ENCODE measurements at regions not wholly inside any gene's neighbourhood (a gene's known extent, or its start where the extent isn't known, plus 50 kb on each side); places are given as distances from the start of the nearest gene placed in this dataset.
"Not testable (repeated sequence)": the region's sequence is repeated elsewhere in the genome, so short reads cannot be mapped to it uniquely, and the experiment has no call there.

GRCh38 chr11:38448284-38448683 is 1850.2 kb upstream of the RAG2 start:
- DNase-seq (ENCODE audit: low read depth, low spot score) = no peak

- no peak for DNase-seq (ENCODE audit: low read depth, low spot score)
Measured at GRCh38 chr11:38446336-38446735, 1848.3 kb upstream of the RAG2 start.

GRCh38 chr11:38438091-38438490 is 1840.1 kb upstream of the RAG2 start:
- no peak for DNase-seq (ENCODE audit: low read depth, low spot score)

GRCh38 chr11:38425578-38425977 is 1827.5 kb upstream of the RAG2 start:
- DNase-seq (ENCODE audit: low read depth, low spot score) = no peak

GRCh38 chr11:38423042-38423441 is 1825.0 kb upstream of the RAG2 start:
- DNase-seq (ENCODE audit: low read depth, low spot score) = no peak

- peak; percentile 15 for DNase-seq (ENCODE audit: low read depth, low spot score)
Measured at GRCh38 chr11:38416141-38416540, 1818.1 kb upstream of the RAG2 start.

GRCh38 chr11:38411149-38411548 is 1813.1 kb upstream of the RAG2 start:
- no peak for DNase-seq (ENCODE audit: low read depth, low spot score)

- no peak for DNase-seq (ENCODE audit: low read depth, low spot score)
Measured at GRCh38 chr11:38402063-38402462, 1804.0 kb upstream of the RAG2 start.

GRCh38 chr11:38392176-38392575 is 1794.1 kb upstream of the RAG2 start:
- DNase-seq (ENCODE audit: low read depth, low spot score) = no peak

- DNase-seq (ENCODE audit: low read depth, low spot score) = no peak
Measured at GRCh38 chr11:38384568-38384967, 1786.5 kb upstream of the RAG2 start.

GRCh38 chr11:38365274-38365673 is 1767.2 kb upstream of the RAG2 start:
- DNase-seq (ENCODE audit: low read depth, low spot score) = no peak

- DNase-seq (ENCODE audit: low read depth, low spot score) = no peak
Measured at GRCh38 chr11:38356255-38356654, 1758.2 kb upstream of the RAG2 start.

GRCh38 chr11:38345286-38345685 is 1747.2 kb upstream of the RAG2 start:
- no peak for DNase-seq (ENCODE audit: low read depth, low spot score)

GRCh38 chr11:38341612-38342011 is 1743.6 kb upstream of the RAG2 start:
- DNase-seq (ENCODE audit: low read depth, low spot score) = not testable (repeated sequence)

- no peak for DNase-seq (ENCODE audit: low read depth, low spot score)
Measured at GRCh38 chr11:38339835-38340440, 1741.9 kb upstream of the RAG2 start.

GRCh38 chr11:38338022-38338421 is 1740.0 kb upstream of the RAG2 start:
- DNase-seq (ENCODE audit: low read depth, low spot score) = not testable (repeated sequence)

- no peak for DNase-seq (ENCODE audit: low read depth, low spot score)
Measured at GRCh38 chr11:38332046-38332445, 1734.0 kb upstream of the RAG2 start.

GRCh38 chr11:38330578-38330977 is 1732.5 kb upstream of the RAG2 start:
- DNase-seq (ENCODE audit: low read depth, low spot score) = no peak

GRCh38 chr11:38323961-38324761 is 1726.1 kb upstream of the RAG2 start:
- DNase-seq (ENCODE audit: low read depth, low spot score) = no peak

- no peak for DNase-seq (ENCODE audit: low read depth, low spot score)
Measured at GRCh38 chr11:38315151-38315550, 1717.1 kb upstream of the RAG2 start.

- DNase-seq (ENCODE audit: low read depth, low spot score) = no peak
Measured at GRCh38 chr11:38307455-38307854, 1709.4 kb upstream of the RAG2 start.

GRCh38 chr11:38305682-38306081 is 1707.6 kb upstream of the RAG2 start:
- peak; percentile 26 for DNase-seq (ENCODE audit: low read depth, low spot score)

GRCh38 chr11:38304926-38305325 is 1706.9 kb upstream of the RAG2 start:
- DNase-seq (ENCODE audit: low read depth, low spot score) = no peak

All from smooth muscle cell of the brain vasculature (primary cell).